ENCODE measurements at regions not wholly inside any gene's neighbourhood (a gene's known extent, or its start where the extent isn't known, plus 50 kb on each side); places are given as distances from the start of the nearest gene placed in this dataset.
"Not testable (repeated sequence)": the region's sequence is repeated elsewhere in the genome, so short reads cannot be mapped to it uniquely, and the experiment has no call there.

DNA sequence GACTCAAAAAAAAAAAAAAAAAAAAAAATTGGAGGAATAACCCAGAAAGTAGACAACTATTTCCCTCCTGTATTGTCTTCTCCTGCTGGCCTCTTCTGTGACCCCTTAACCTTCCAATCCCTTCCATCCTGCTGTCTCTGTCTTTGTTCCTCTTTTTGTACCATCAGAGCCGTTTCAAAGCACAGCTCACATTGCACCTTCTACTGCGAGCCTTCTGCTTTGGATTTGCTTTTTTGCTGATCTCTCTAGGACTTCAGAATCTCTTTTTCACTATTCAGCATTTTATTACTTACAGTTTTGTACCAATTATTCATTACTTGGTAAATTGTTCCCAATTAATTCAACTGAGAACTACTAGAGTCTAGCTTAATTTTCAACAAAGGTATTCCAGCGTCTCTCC, 284.0 kb upstream of the TBL1XR1 start:
- DNase-seq: no peak

DNA sequence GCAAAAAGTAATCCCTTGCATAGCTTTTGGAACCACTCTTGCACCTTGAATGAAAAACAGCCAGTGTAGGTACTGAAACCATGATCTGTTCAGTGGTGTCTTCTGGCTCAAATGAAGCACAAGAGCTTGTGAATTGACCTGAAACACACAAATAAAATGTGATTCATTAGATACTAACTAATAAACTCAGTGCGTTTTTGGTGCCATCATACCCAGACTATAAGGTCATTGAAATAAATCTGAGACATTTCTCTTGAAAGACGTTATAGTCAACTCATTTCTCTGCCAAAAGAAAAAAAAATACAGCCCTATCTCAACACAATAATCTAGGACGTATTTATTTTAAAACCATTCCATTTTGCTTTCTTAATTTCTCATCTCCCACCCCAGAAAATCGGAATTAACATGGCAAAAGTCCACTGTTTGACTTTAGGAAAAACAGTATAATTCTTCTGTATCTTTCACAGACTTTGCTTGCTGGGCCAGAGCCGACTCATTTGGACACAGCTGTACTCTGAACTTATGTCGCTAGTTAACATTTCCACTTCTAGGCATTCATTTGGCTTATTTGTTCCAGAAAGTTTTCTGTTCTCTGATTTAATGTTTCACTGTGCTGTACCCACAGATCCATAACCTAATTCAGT, 284.9 kb upstream of the TBL1XR1 start:
- DNase-seq: peak; percentile 25

GRCh38 chr3:177483182-177483967, 286.1 kb upstream of the TBL1XR1 start:
- DNase-seq: no peak

DNA sequence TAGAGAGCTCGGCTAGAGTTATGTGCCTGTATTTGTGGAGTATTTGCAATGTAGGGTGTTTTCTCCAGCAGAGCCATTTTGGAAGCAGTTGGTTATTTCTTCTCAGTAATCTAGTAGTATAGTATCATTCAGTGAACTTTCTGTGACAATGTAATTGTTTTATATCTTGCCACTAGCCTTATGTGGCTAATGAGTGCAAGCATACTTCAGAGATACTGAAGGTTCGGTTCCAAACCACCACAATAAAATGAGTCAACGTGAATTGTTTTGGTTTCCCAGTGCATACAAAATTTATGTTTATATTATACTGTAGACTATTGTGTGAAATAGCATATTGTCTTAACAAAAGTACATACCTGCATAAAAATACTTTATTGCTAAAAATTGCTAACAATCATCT, 286.9 kb upstream of the TBL1XR1 start:
- no peak for DNase-seq

DNA sequence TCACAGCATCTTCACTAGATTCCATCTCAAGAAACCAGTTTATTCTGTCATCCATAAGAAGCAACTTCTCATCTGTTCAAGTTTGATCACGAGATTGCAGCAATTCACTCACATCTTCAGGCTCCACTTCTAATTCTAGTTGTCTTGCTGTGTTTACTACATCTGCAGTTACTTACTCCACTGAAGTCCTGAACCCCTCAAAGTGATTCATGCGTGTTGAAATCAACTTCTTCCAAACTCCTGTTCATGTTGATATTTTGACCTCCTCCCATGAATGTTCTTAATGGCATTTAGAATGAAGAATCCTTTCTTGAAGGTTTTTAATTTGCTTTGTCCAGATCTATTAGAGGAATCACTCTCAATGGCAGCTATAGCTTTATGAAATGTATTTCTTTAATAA, 287.6 kb upstream of the TBL1XR1 start:
- DNase-seq: no peak

DNA sequence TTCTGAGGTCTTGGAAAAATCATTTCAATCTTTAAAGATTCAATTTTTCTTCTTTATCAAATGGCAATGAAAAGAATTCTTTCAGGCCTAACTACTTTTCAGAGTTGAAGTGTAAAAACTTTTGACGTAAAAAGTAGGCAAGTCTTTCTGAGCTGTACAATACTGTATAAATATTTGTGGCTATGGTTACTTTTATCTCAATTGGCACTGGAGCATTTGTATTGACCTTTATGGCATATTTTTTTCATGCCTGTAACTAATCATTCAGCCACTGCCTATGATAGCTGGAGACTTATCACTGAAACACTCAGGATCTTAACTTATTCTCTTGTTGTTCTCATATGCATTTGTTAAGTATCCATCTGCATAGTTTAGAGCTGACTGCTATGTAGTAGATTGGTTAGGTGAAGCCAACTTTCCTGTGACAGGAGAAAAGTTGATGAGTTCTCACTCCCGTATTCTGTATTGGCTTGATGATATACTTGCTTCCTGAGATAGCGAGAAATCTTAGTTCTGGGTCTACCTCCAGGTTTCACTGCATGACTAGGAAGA, 290.4 kb upstream of the TBL1XR1 start:
- no peak for DNase-seq

DNA sequence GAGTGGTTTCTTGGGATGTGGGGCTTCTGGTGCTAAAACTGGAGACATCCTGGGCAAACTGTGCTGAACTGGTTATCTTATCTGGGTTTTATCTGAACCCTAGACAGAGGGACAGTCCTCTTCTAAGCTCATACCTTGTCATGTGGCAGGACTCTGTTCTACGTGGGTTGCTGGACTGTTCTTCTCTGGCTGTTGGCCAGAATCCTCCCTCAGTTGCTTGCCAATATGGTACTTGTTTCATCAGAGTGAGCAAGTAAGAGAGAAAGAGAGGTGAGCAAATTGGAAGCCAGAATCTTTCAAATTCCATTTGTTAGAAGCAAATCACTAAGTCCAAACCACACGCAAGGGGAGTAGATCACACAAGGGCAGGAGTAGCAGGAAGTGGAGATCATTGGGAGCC, 291.5 kb upstream of the TBL1XR1 start:
- DNase-seq: no peak

DNA sequence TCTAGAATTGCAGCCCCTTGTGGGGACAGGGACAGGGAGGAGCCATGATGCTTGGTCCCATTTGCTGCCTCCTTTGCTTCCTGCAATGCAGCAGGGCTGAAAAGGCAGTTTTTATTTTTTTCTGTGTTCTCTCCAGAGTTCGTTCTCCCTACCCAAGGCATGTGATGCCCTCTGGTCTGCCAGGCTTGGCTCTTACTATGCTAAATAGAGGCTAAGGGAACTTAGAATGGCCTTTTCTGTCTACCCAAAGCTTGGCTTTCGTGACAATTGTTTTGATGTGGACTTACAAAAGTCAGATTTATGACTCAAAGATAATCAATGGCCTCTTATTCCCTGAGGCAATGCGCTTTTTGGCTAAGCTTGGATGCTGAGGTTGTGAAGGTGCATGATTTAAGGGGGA, 293.3 kb upstream of the TBL1XR1 start:
- DNase-seq: no peak

DNA sequence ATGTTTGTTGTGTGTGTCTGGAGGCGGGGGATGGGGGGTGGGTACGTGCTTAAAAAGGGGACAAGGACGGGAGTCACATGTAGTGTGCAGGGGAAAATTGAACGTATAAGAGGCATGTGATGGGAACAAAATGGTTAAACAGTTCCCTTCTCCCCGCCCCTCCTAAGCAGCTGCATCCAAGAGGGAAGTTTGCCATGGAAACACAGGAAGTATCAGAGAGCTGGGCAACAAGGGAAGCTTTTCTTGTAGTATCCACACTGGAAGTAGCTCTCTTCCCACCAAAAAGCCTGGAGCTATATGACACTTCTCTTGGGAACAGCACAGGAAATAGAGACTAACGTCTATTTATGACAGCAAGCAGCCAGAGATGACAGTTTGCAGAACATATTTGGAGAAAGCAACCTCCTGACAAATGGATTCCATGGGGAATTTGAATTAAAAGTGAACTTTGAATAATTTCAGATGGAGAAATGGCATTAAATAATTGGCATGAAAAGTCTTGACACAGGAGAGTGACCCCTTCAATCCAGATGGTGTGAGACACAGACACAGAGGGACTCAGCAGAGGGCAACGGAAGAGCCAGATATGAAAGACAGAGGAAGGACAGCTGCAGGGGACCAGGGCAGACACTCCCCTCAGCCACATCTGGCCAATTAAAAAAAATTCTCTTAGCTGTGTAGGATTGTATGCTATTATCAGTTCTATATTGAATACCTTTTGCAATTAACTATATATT, 294.2 kb upstream of the TBL1XR1 start:
- DNase-seq: peak; percentile 46

DNA sequence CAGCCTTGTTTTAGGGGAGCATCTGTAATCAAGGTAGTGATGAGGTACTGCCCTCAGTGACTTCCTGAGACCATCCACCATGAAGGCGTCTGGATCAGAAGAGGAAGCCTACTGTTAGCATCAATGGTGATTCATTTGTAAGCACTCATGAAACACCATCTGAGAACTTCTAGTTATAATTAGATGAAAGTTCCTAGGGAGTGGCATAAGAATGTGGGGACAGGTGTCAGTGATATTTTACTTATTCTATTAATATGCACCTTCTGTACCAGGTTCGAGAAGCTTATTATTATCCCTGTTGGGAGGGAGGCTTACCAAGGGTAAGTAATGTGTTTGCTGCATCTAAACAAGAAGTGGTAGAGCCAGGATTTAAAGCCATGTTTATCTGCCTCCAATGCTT, 295.8 kb upstream of the TBL1XR1 start:
- no peak for DNase-seq

DNA sequence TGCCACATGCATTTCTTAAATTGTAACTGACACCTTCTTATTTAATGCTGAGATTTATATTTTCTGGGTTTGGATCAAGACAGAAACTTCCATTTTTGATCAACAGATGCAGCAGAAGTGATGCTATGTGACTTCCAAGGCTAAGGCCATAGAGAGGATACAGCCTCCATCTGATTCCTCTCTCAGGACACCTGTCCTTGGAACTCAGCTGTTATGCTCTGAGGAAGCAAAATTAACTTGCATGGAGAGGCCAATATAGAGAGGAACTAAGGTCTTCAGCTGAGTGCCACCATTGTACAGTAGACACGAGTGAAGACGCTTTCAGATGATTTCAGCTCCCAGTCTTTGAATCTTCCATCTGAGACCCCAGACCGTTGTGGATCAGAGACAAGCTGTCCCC, 296.9 kb upstream of the TBL1XR1 start:
- DNase-seq: no peak

GRCh38 chr3:177495566-177495965, 298.3 kb upstream of the TBL1XR1 start:
- DNase-seq: no peak

DNA sequence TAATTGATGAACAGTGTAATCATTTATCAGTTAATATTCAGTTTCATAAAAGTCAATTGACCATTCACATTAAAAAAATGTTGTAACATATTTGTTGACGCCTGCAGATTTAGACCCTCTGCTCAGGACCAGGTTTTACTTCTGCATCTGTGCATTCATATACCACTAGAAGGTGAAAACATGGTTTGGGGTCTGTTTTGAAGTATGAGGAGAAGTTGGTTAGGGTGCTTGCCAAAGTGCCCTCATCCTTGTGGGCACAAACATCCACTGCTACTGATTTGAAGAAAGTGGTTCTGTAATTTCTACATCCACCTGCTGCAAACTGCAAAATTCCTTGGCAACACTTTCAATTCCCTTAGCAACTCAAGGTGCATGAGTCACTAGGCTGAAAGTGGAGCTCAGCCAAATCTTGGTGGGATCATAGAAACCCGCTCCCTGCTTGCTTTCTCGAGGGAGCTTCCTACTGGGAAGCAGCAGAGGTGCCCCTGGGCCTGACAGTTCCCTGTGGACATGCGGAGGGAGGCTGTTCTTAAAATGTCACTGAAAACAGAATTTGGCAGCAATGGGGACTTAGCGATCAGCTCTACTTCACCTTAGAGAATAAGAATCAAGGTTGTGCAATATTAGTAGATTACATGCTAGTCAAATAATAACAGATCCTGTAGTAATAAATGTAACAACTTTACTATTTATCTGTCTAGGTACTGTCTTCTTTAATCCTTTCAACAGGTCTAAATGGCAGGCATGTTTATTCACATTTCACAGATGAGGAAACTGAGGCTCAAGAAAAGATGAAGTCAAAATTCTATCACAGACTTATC, 301.0 kb upstream of the TBL1XR1 start:
- DNase-seq: peak; percentile 18

DNA sequence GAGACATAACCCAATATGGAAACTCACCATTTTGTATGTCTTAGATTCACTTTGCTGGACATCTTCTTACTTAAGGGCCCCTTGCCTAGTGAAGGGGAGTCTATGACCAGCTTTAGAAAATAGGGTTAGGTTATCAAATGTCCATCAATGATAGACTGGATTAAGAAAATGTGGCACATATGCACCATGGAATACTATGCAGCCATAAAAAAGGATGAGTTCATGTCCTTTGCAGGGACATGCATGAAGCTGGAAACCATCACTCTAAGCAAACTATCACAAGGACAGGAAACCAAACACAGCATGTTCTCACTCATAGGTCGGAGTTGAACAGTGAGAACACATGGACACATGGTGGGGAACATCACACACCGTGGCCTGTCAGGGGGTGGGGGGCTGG, 301.8 kb upstream of the TBL1XR1 start:
- DNase-seq: not testable (repeated sequence)

GRCh38 chr3:177499779-177500423, 302.6 kb upstream of the TBL1XR1 start:
- DNase-seq: no peak

GRCh38 chr3:177510693-177511216, 313.5 kb upstream of the TBL1XR1 start:
- DNase-seq: no peak

GRCh38 chr3:177512945-177513814, 315.9 kb upstream of the TBL1XR1 start:
- DNase-seq: no peak

GRCh38 chr3:177513815-177514610, 316.7 kb upstream of the TBL1XR1 start:
- no peak for DNase-seq

DNA sequence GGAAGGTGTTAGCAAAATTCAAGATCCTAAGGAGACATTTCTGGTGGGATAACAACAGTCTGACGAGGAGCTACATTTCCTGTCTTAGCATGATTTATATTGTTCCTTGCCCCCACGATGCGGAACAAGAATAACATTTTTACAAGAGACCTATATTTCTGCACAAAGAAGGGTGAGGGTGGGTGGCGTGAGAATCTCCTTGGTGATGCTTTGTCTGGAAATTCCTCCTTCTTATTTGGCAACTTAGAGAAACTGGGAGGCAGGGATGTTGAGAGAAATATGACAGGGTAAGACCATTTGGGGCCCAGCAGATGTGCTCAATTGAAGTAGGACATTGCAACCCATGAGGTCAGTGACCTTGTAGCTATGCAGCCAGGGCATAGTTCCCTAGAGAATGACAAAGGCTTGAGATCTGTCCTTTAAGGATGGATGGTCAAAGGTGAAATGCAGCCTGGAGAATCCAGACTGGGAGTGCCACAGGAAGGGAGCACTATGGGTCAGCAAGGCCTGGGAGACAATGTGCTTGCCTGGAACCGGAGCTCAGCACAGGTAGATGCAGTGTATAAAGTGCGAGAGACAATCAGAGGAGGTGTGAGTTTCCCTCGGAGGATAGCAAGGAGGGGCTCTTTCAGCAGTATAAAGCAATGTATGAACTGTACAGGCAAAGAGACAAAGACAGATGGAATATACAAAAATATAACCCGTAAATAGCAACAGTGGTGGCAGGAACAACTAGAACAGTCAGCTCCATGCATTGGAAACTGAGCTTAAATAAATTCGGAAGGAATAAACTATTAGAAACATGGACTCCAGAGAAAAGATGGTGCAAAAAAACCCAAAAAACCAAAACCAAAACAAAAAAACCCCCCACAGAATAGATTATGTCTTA, 317.6 kb upstream of the TBL1XR1 start:
- DNase-seq: no peak

Measured in fibroblast of skin of scalp (primary cell).